WTC11 (cell line): ENCODE measurements at regions not wholly inside any gene's neighbourhood (a gene's known extent, or its start where the extent isn't known, plus 50 kb on each side); places are given as distances from the start of the nearest gene placed in this dataset.
"Not testable (repeated sequence)": the region's sequence is repeated elsewhere in the genome, so short reads cannot be mapped to it uniquely, and the experiment has no call there.

ENCODE experiments used
- ATAC-seq: fragments of 200-7000 bp; cut with Tn5 transposase; 2 replicates; pipeline ENCODE4 v1.10.0; 2021; ENCODE audit warnings: mild to moderate bottlenecking, moderate library complexity
- CTCF ChIA-PET: fragments of 300-600 bp; sonication (Branson Sonifier 250); formaldehyde crosslinking; loops from one replicate; lab custom pipeline; 2021; ENCODE audit warnings: antibody characterized with exemption; lab: Charles Lee
- POLR2A ChIA-PET: fragments of 350-600 bp; sonication (Branson Sonifier 250); formaldehyde crosslinking; loops from one replicate; lab custom pipeline; 2021; ENCODE audit warnings: antibody characterized with exemption; lab: Charles Lee
- DNase-seq: peaks from one replicate; pipeline ENCODE4 v3.0.0; 2021; ENCODE audit warnings: low spot score
- H3K27ac Mint-ChIP-seq: 2 replicates; pipeline ENCODE4 v1.8.0; 2021; ENCODE audit warnings: mixed read lengths
- H3K27me3 Mint-ChIP-seq: 2 replicates; pipeline ENCODE4 v1.8.0; 2021; ENCODE audit warnings: low read depth, mild to moderate bottlenecking, moderate library complexity, mixed read lengths
- H3K36me3 Mint-ChIP-seq: 2 replicates; pipeline ENCODE4 v1.8.0; 2021; ENCODE audit warnings: mixed read lengths
- H3K4me1 Mint-ChIP-seq: 2 replicates; pipeline ENCODE4 v1.8.0; 2022; ENCODE audit warnings: mixed read lengths
- H3K4me3 Mint-ChIP-seq: 2 replicates; pipeline ENCODE4 v1.8.0; 2021; ENCODE audit warnings: mild to moderate bottlenecking, moderate library complexity, mixed read lengths
- H3K9me3 Mint-ChIP-seq: 2 replicates; pipeline ENCODE4 v1.8.0; 2021; ENCODE audit warnings: mixed read lengths
- ATF2 ChIP-seq: sonication (generic); formaldehyde crosslinking; IDR thresholded peaks from 2 replicates; pipeline ENCODE4 v1.8.1; 2022; ENCODE audit warnings: low read depth, missing genetic modification reagents, borderline replicate concordance
- CBFB ChIP-seq: sonication (generic); formaldehyde crosslinking; IDR thresholded peaks from 2 replicates; pipeline ENCODE4 v1.8.1; 2022; ENCODE audit warnings: mild to moderate bottlenecking, low read depth, missing genetic modification reagents
- CDX4 ChIP-seq: fragments of 250-450 bp; sonication (Bioruptor Pico); IDR thresholded peaks from 2 replicates; pipeline ENCODE4 v1.9.0; 2021; ENCODE audit warnings: moderate library complexity, mild to moderate bottlenecking, inconsistent platforms, borderline replicate concordance
- EMX1 ChIP-seq: fragments of 250-450 bp; sonication (Bioruptor Pico); IDR thresholded peaks from 2 replicates; pipeline ENCODE4 v1.8.0; 2021; ENCODE audit warnings: mild to moderate bottlenecking
- ETV6 ChIP-seq: sonication (generic); formaldehyde crosslinking; IDR thresholded peaks from 2 replicates; pipeline ENCODE4 v1.8.1; 2022; ENCODE audit warnings: mild to moderate bottlenecking, missing genetic modification reagents
- FOXK1 ChIP-seq: sonication (generic); formaldehyde crosslinking; IDR thresholded peaks from 2 replicates; pipeline ENCODE4 v1.8.0; 2022; ENCODE audit warnings: mild to moderate bottlenecking, moderate library complexity, missing genetic modification reagents
- GTF2I ChIP-seq: fragments of 250-450 bp; sonication (Bioruptor Pico); conservative IDR thresholded peaks from 2 replicates; pipeline ENCODE4 v1.4.0; 2021; ENCODE audit warnings: mild to moderate bottlenecking
- HMGXB4 ChIP-seq: sonication (generic); formaldehyde crosslinking; IDR thresholded peaks from 2 replicates; pipeline ENCODE4 v1.8.1; 2023; ENCODE audit warnings: mild to moderate bottlenecking, moderate library complexity, missing genetic modification reagents
- IRF1 ChIP-seq: sonication (generic); formaldehyde crosslinking; IDR thresholded peaks from 2 replicates; pipeline ENCODE4 v1.8.0; 2023; ENCODE audit warnings: missing genetic modification reagents
- IRF2 ChIP-seq: sonication (generic); formaldehyde crosslinking; IDR thresholded peaks from 2 replicates; pipeline ENCODE4 v1.8.0; 2022; ENCODE audit warnings: low read depth, missing genetic modification reagents, borderline replicate concordance
- MAX ChIP-seq: sonication (generic); formaldehyde crosslinking; IDR thresholded peaks from 2 replicates; pipeline ENCODE4 v1.8.0; 2022; ENCODE audit warnings: mild to moderate bottlenecking, missing genetic modification reagents
- NFYB ChIP-seq: sonication (generic); formaldehyde crosslinking; conservative IDR thresholded peaks from 2 replicates; pipeline ENCODE4 v1.8.0; 2022; ENCODE audit warnings: low read depth, missing genetic modification reagents
- NR1H2 ChIP-seq: sonication (generic); formaldehyde crosslinking; IDR thresholded peaks from 2 replicates; pipeline ENCODE4 v1.9.0; 2021; ENCODE audit warnings: mild to moderate bottlenecking, moderate library complexity, missing genetic modification reagents
- NR2C2 ChIP-seq: sonication (generic); formaldehyde crosslinking; IDR thresholded peaks from 2 replicates; pipeline ENCODE4 v1.8.0; 2022; ENCODE audit warnings: mild to moderate bottlenecking, missing genetic modification reagents
- OVOL2 ChIP-seq: fragments of 250-450 bp; sonication (Bioruptor Pico); IDR thresholded peaks from 2 replicates; pipeline ENCODE4 v1.9.0; 2021; ENCODE audit warnings: mild to moderate bottlenecking, borderline replicate concordance
- RELA ChIP-seq: sonication (generic); formaldehyde crosslinking; IDR thresholded peaks from 2 replicates; pipeline ENCODE4 v1.8.1; 2022; ENCODE audit warnings: missing genetic modification reagents, mild to moderate bottlenecking, borderline replicate concordance
- RORB ChIP-seq: fragments of 250-450 bp; sonication (Bioruptor Pico); IDR thresholded peaks from 2 replicates; pipeline ENCODE4 v1.9.0; 2021; ENCODE audit warnings: mild to moderate bottlenecking
- TP53 ChIP-seq: sonication (generic); formaldehyde crosslinking; IDR thresholded peaks from 2 replicates; pipeline ENCODE4 v1.8.1; 2023; ENCODE audit warnings: mild to moderate bottlenecking, missing genetic modification reagents
- ZNF138 ChIP-seq: sonication (generic); formaldehyde crosslinking; conservative IDR thresholded peaks from 2 replicates; pipeline ENCODE4 v1.8.1; 2022; ENCODE audit warnings: mild to moderate bottlenecking, moderate library complexity, missing genetic modification reagents
- ZNF532 ChIP-seq: fragments of 250-450 bp; sonication (Bioruptor Pico); IDR thresholded peaks from 2 replicates; pipeline ENCODE4 v1.9.0; 2021; ENCODE audit warnings: mild to moderate bottlenecking, borderline replicate concordance
- ZSCAN18 ChIP-seq: fragments of 250-450 bp; sonication (Bioruptor Pico); IDR thresholded peaks from 2 replicates; pipeline ENCODE4 v2.1.2; 2022; ENCODE audit warnings: mild to moderate bottlenecking, moderate library complexity

- Mint-ChIP-seq H3K27ac (no peak overlapping the region), H3K36me3 (no peaks in the 10 kb centered on the region), H3K9me3 (no peaks in the 10 kb centered on the region), H3K4me1 (no peaks in the 10 kb centered on the region), H3K27me3 (no peaks in the 10 kb centered on the region; the same call in 1 of the 2 replicates), H3K4me3 (no peak overlapping the region)
- CTCF ChIA-PET: interaction anchor here (2.1 to 6.2 kb wide), 2 partner anchors 74 to 85 kb away, joined by 10 to 26 read pairs; no protein-coding TSS in a partner anchor
- POLR2A ChIA-PET: no interaction called here
- TF ChIP-seq CDX4: no peak
- no peak for TF ChIP-seq ZSCAN18 (CRISPR knock-in tag)
- TF ChIP-seq RORB (CRISPR knock-in tag): no peak
- no peak for TF ChIP-seq IRF1 (CRISPR knock-in tag)
- TF ChIP-seq HMGXB4 (CRISPR knock-in tag): no peak
- no peak for TF ChIP-seq FOXK1 (CRISPR knock-in tag)
- TF ChIP-seq IRF2 (CRISPR knock-in tag): no peak
- no peak for TF ChIP-seq EMX1
- TF ChIP-seq RELA (CRISPR knock-in tag): no peak
- ATAC-seq (no peak), DNase-seq (no peak)
These were observed 57.1 kb upstream of the RALY start for GRCh38 chr20:33936656-33937055.

- ATAC-seq, H3K36me3 Mint-ChIP-seq, POLR2A ChIA-PET: not testable (repeated sequence)
These were observed 54.7 kb upstream of the RALY start for GRCh38 chr20:33939031-33939430.

GRCh38 chr20:33940666-33941065, 53.0 kb upstream of the RALY start:
- POLR2A ChIA-PET: no interaction called here
- ATAC-seq (no peak), DNase-seq (no peak)
- Mint-ChIP-seq H3K27ac (no peak overlapping the region), H3K4me3 (no peak overlapping the region), H3K27me3 (no peaks in the 10 kb centered on the region; the same call in 1 of the 2 replicates), H3K36me3 (no peaks in the 10 kb centered on the region), H3K4me1 (no peaks in the 10 kb centered on the region), H3K9me3 (peaks cover 3% of the 10 kb centered on the region; the same call in 1 of the 2 replicates)
- CTCF ChIA-PET: interaction anchor here (1.3 to 1.7 kb wide), 2 partner anchors 78 to 128 kb away, joined by 6 to 7 read pairs; no protein-coding TSS in a partner anchor
- no peak for TF ChIP-seq ZNF532 (CRISPR knock-in tag)
- no peak for TF ChIP-seq TP53 (CRISPR knock-in tag)
- TF ChIP-seq NFYB (CRISPR knock-in tag): no peak
- no peak for TF ChIP-seq ATF2 (CRISPR knock-in tag)
- TF ChIP-seq OVOL2: no peak
- no peak for TF ChIP-seq NR1H2
- no peak for TF ChIP-seq ZNF138 (CRISPR knock-in tag)
- no peak for TF ChIP-seq ETV6 (CRISPR knock-in tag)
- TF ChIP-seq GTF2I: no peak
- no peak for TF ChIP-seq CBFB
- TF ChIP-seq MAX (CRISPR knock-in tag): no peak
- TF ChIP-seq NR2C2 (CRISPR knock-in tag): no peak

More at GRCh38 chr20:33939031-33939430, 54.7 kb upstream of the RALY start:
- CTCF ChIA-PET: interaction anchor here (6.2 kb wide), 1 partner anchor 76 kb away, joined by 26 read pairs; no protein-coding TSS in a partner anchor
- H3K4me3 Mint-ChIP-seq, H3K9me3 Mint-ChIP-seq, H3K27me3 Mint-ChIP-seq, H3K4me1 Mint-ChIP-seq, DNase-seq, H3K27ac Mint-ChIP-seq: not testable (repeated sequence)
